Ishikawa (cell line): ENCODE measurements at regions not wholly inside any gene's neighbourhood (a gene's known extent, or its start where the extent isn't known, plus 50 kb on each side); places are given as distances from the start of the nearest gene placed in this dataset.

Experiments used
- CEBPB ChIP-seq: IDR thresholded peaks from 2 replicates; pipeline ENCODE4 v1.6.1; 2012
- CREB1 ChIP-seq: IDR thresholded peaks from 2 replicates; pipeline ENCODE4 v1.6.1; 2012; ENCODE audit warnings: low read depth
- EGR1 ChIP-seq: IDR thresholded peaks from 2 replicates; pipeline ENCODE4 v1.6.1; 2012
- EP300 ChIP-seq: IDR thresholded peaks from 2 replicates; pipeline ENCODE4 v1.6.1; 2012; ENCODE audit warnings: borderline replicate concordance
- FOXM1 ChIP-seq: IDR thresholded peaks from 2 replicates; pipeline ENCODE4 v1.6.1; 2012; ENCODE audit warnings: low read depth, borderline replicate concordance
- NFIC ChIP-seq: IDR thresholded peaks from 2 replicates; pipeline ENCODE4 v1.6.1; 2012
- RAD21 ChIP-seq: IDR thresholded peaks from 2 replicates; pipeline ENCODE4 v1.6.1; 2012; ENCODE audit warnings: low read depth
- TAF1 ChIP-seq: IDR thresholded peaks from 2 replicates; pipeline ENCODE4 v1.6.1; 2012; ENCODE audit warnings: low read depth, mild to moderate bottlenecking
- TCF12 ChIP-seq: IDR thresholded peaks from 2 replicates; pipeline ENCODE4 v1.6.1; 2012; ENCODE audit warnings: low read depth
- TEAD4 ChIP-seq: IDR thresholded peaks from 2 replicates; pipeline ENCODE4 v1.6.1; 2012
- YY1 ChIP-seq: IDR thresholded peaks from 2 replicates; pipeline ENCODE4 v1.6.1; 2012; ENCODE audit warnings: low read depth
- ZBTB7A ChIP-seq: IDR thresholded peaks from 2 replicates; pipeline ENCODE4 v1.6.1; 2012; ENCODE audit warnings: low read depth
- TF ChIP-seq, protein P1 (sequence below): IDR thresholded peaks from 2 replicates; pipeline ENCODE4 v1.6.1; 2012
- TF ChIP-seq, protein P2 (sequence below): IDR thresholded peaks from 2 replicates; pipeline ENCODE4 v1.6.1; 2012
- TF ChIP-seq, protein P3 (sequence below): IDR thresholded peaks from 2 replicates; pipeline ENCODE4 v1.6.1; 2012; ENCODE audit warnings: low read depth, mild to moderate bottlenecking

DNA sequence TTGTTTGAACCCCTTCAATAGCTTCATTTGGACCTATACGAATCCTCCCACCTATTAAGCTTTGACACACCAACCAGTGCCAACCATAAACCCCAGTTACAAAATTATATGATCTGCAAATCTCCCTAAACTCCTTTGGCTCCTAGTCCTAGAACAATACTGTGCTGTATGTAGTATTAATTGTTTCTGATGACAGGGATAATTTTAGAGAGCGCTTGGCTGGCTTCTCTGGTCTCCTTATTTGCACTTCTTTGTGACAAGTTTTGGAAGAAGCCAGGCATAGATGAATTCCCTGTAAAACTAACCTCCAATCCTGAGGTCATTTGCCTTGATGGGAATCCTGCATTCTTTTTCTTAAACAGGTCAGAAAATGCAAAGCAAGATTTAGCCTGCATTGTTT is 433.0 kb downstream of the PPARGC1A start:
- TF ChIP-seq TAF1 = no peak
- no peak for TF ChIP-seq CEBPB
- no peak for TF ChIP-seq TEAD4

DNA sequence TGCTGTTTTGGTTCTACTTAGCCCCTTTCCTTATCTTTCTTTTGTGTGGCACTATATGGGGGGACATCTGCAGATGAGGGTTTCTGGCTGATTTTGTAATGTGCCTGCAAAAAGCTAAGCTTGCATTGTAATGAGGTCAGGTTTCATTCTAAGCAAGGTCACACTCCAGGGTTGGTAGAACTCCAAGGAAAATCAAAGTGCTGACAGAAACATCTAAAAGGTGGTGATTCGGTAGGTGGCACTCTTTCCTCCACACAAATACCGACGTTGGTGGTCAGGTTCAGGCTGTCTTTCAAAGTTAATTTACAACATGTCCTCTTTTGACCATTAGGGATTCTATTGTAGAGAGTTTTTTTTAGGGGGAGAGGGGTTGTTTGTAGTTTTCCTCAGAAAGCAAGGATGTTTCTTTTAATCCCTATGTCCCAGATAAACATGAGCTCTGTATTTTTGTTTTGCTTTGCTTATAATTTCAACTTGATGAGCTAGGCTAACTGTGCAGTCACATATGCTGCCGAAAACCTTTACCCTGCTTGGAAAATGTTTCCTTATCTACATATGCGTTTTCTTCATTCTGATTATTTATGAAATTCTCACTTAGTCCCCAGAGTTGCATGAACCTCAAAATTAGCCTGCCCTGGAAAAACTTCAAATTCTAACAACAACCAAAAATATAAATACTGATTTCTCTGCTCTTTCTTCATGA is 434.2 kb downstream of the PPARGC1A start:
- TF ChIP-seq RAD21 (peak; percentile 53), TAF1 (no peak), FOXM1 (no peak)

DNA sequence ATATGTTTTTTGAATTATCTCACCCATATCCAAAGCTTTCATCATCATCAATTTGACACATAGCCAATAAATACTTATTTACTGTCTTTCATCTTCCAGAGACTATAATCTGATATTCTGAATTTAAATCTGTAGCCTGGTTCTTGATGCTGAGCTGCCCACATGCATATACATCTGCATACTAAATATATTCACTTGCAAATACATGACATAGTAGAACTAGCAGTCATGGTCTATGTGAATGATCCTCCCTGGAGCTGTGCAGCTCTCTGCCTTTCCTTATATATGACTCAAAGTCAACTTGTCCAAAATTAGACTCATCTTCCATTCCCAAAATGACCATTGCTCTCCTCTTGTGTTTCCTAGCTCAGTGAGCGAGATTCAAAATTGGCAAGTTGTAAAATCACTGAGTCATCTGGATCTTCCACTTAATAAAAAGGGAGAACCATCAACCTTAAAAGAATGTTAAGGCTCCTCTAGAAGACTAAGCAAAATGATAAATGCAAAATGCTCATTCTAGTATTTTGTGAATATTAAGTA is 448.2 kb downstream of the PPARGC1A start:
- no peak for TF ChIP-seq FOXM1
- TF ChIP-seq, protein P1, sequence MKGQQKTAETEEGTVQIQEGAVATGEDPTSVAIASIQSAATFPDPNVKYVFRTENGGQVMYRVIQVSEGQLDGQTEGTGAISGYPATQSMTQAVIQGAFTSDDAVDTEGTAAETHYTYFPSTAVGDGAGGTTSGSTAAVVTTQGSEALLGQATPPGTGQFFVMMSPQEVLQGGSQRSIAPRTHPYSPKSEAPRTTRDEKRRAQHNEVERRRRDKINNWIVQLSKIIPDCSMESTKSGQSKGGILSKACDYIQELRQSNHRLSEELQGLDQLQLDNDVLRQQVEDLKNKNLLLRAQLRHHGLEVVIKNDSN = no peak
- TF ChIP-seq, protein P2, sequence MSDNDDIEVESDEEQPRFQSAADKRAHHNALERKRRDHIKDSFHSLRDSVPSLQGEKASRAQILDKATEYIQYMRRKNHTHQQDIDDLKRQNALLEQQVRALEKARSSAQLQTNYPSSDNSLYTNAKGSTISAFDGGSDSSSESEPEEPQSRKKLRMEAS = no peak
- TF ChIP-seq ZBTB7A = no peak
- no peak for TF ChIP-seq TEAD4
- no peak for TF ChIP-seq TAF1
- TF ChIP-seq CEBPB = no peak
- TF ChIP-seq TCF12 = no peak
- no peak for TF ChIP-seq NFIC
- no peak for TF ChIP-seq YY1

DNA sequence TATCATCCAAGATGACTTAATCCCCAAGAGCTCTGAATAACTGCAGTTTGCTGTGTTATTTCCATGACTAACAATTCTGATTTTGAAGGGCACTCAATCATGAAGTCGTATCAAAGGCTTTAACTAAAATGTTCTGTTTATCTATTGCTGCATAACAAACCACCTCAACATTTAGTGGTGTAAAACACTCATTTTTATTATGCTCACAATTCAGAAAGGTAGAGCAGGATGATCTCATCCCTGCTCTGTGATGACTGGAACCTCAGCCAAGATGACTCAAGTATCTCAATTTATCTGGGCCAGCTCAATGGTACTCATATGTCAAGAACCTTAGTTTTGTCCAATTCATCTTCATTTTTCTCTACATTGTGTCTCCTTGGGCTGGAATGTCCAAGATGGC is 451.1 kb downstream of the PPARGC1A start:
- TF ChIP-seq NFIC (no peak), EGR1 (no peak), ZBTB7A (no peak)

DNA sequence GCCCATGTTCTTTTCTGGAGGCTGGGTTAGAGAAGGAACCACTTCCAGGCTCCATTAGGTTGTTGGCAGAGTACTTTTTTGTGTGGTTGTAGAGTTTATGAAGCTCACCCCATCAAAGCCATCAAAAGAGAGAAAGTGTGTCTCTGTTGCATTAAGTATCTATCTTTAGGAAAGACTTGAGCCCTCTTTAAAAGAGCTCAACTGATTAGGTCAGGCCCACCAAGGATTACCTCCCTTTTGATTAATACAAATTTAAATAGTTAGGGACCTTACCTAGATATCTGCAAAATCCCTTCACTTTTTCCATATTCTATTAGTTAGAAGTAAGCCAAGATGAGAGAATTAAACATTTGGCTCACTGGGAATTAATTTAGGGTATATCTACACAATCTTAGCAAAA is 460.4 kb downstream of the PPARGC1A start:
- TF ChIP-seq FOXM1 (no peak), EGR1 (no peak), ZBTB7A (no peak), TEAD4 (no peak), RAD21 (no peak), CEBPB (no peak), CREB1 (no peak), TAF1 (no peak)
- TF ChIP-seq, protein P1 = no peak

DNA sequence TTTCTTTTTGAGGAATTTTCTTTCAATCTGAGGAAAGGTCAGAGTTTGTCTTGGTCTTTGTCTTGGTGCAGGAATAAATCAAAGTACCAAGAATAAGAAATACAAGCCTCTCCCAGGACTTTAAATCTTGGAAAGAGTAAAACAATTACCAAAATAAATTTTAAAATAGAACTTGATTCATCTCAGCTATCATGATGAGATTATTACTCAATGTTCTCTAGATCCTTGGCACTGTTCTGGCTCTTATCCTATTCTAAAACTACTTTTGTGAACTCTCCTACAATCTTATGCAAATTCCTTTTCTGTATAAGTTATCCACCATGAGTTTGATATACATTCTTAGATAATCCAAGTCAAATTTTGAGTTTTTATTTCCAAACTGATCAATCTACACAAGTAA is 464.3 kb downstream of the PPARGC1A start:
- TF ChIP-seq EP300 (no peak), EGR1 (no peak), TCF12 (no peak), NFIC (no peak), TEAD4 (no peak), YY1 (no peak), CREB1 (no peak), RAD21 (no peak), FOXM1 (no peak)
- TF ChIP-seq, protein P1 = no peak
- TF ChIP-seq, protein P3, sequence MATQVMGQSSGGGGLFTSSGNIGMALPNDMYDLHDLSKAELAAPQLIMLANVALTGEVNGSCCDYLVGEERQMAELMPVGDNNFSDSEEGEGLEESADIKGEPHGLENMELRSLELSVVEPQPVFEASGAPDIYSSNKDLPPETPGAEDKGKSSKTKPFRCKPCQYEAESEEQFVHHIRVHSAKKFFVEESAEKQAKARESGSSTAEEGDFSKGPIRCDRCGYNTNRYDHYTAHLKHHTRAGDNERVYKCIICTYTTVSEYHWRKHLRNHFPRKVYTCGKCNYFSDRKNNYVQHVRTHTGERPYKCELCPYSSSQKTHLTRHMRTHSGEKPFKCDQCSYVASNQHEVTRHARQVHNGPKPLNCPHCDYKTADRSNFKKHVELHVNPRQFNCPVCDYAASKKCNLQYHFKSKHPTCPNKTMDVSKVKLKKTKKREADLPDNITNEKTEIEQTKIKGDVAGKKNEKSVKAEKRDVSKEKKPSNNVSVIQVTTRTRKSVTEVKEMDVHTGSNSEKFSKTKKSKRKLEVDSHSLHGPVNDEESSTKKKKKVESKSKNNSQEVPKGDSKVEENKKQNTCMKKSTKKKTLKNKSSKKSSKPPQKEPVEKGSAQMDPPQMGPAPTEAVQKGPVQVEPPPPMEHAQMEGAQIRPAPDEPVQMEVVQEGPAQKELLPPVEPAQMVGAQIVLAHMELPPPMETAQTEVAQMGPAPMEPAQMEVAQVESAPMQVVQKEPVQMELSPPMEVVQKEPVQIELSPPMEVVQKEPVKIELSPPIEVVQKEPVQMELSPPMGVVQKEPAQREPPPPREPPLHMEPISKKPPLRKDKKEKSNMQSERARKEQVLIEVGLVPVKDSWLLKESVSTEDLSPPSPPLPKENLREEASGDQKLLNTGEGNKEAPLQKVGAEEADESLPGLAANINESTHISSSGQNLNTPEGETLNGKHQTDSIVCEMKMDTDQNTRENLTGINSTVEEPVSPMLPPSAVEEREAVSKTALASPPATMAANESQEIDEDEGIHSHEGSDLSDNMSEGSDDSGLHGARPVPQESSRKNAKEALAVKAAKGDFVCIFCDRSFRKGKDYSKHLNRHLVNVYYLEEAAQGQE = no peak
- TF ChIP-seq, protein P2 = no peak

DNA sequence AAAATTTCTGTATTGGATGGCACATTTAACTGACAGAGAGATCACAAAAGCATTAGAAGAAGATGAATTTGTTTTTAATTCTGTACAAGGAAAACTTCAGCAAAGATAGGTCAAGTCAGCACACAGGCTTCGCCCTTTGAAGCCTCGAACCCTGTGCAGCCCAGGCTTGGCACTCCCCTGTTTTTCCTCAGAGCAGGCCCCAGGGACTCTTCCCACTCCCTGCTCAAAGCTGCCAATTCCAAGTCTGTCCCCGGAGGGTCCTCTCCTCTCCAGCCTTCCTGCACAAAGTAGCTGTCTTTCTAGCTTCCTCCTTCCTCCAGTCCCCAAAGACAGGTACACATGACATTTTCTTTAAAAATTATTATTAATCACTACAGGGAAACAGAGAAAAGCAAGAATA is 466.3 kb downstream of the PPARGC1A start:
- TF ChIP-seq CREB1 (no peak), YY1 (no peak), CEBPB (no peak), FOXM1 (no peak), NFIC (no peak), ZBTB7A (no peak), EP300 (no peak), TEAD4 (no peak), TAF1 (no peak), TCF12 (no peak)
- TF ChIP-seq, protein P1 = no peak
- TF ChIP-seq, protein P3 = no peak
